Psoas muscle (tissue), 7 donors: ENCODE measurements at regions not wholly inside any gene's neighbourhood (a gene's known extent, or its start where the extent isn't known, plus 50 kb on each side); places are given as distances from the start of the nearest gene placed in this dataset.

Experiments
- ATAC-seq, 4 donors: fragments of 200-7000 bp; cut with Tn5 transposase; one replicate each; pipeline ENCODE4 v1.9.1; 2020; ENCODE audit warnings: moderate library complexity in 3 of 4, mild to moderate bottlenecking in 2 of 4
- DNase-seq, 2 donors: peaks; one replicate each; pipeline ENCODE4 v3.0.0-alpha.2; 2020
- H3K27ac ChIP-seq: fragments of 200-600 bp; one replicate; pipeline ENCODE4 v1.8.0; 2022
- H3K27me3 ChIP-seq, 3 donors: fragments of 200-600 bp in 1 of 3; one replicate each; pipeline versions ENCODE4 v1.6.1 to v1.8.0; 2013 to 2022; ENCODE audit warnings: low read length in 2 of 3, mild to moderate bottlenecking in 2 of 3, moderate library complexity in 1 of 3; ENCODE audit not compliant: insufficient read depth in 3 of 3
- H3K36me3 ChIP-seq, 2 donors: fragments of 200-600 bp in 1 of 2; one replicate each; pipeline versions ENCODE4 v1.6.1 to v1.8.0; 2013 to 2022; ENCODE audit warnings: low read depth in 1 of 2, mild to moderate bottlenecking in 1 of 2, moderate library complexity in 1 of 2; ENCODE audit not compliant: insufficient read depth in 1 of 2
- H3K4me1 ChIP-seq: fragments of 200-600 bp; one replicate; pipeline ENCODE4 v1.8.0; 2022
- H3K4me3 ChIP-seq: fragments of 200-600 bp; one replicate; pipeline ENCODE4 v1.8.0; 2022; ENCODE audit warnings: mild to moderate bottlenecking
- H3K9me3 ChIP-seq: fragments of 200-600 bp; one replicate; pipeline ENCODE4 v1.8.0; 2022
- WGBS, 3 donors: extraction: QIAGEN DNeasy Blood & Tissue Kit; methylation state at CpG; one replicate each; pipeline versions ENCODE4 v1.1.6 to v1.1.7; 2013; 5-methylcytosine and 5-hydroxymethylcytosine counted together
- intact Hi-C, 2 donors: fragments of 100-400 bp; cut with DNase I; formaldehyde crosslinking; loops; one replicate each; pipeline versions ENCODE4 v1.11.0 to v1.14.2; 2022
- TF ChIP-seq, protein P1 (sequence below): fragments of 200-600 bp; IDR thresholded peaks from one replicate; pipeline ENCODE4 v1.8.0; 2022; ENCODE audit warnings: antibody characterized with exemption
- donor health status: healthy with polysubstance abuse.
- donor health status: DM: no; HTN: no; CAD: no; lungs with moderate emphysema.
- donor health status: Bipolar disorder and iron deficiency.
- donor health status: healthy.
- donor health status: DM: yes; HTN: yes; CAD: no.
- donor health status: DM: no; HTN: no; CAD: no.
- donor health status: DM: yes; HTN: yes; CAD: no.

DNA sequence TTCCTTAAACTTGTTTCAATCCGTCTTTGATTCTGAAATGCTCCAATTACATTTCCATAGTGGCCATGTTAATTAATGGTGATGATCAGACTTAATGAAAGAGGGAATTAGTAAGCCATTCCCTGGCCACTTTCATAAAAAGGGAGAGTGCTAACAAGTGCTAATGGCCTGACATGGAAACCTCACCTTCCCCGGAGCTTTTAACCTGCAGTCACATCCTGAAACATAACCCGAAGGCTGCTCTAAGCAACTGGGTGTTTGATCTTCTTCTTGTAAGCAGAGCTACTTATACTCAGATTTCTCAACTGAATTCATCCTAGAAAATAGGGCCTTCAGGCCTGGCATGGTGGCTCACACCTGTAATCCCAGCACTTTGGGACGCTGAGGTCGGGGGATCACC is 67.1 kb upstream of the ZMYND8 start:
- DNase-seq, result no peak
- Histone ChIP-seq H3K27ac (no peak overlapping the region), H3K27me3 (no peaks in the 10 kb centered on the region), H3K4me3 (no peak overlapping the region), H3K36me3 (no peaks in the 10 kb centered on the region), H3K9me3 (peaks cover 10% of the 10 kb centered on the region), H3K4me1 (no peaks in the 10 kb centered on the region)
- 50 to 78% (median 59%) methylated on average over 5 of the region's 5 CpGs for WGBS, 3 donors
- intact Hi-C loops, result loop anchor here in 1 of 2 donors (5.0 kb wide), 1 partner anchor 39 kb away; no protein-coding TSS in a partner anchor
- TF ChIP-seq, protein P1, sequence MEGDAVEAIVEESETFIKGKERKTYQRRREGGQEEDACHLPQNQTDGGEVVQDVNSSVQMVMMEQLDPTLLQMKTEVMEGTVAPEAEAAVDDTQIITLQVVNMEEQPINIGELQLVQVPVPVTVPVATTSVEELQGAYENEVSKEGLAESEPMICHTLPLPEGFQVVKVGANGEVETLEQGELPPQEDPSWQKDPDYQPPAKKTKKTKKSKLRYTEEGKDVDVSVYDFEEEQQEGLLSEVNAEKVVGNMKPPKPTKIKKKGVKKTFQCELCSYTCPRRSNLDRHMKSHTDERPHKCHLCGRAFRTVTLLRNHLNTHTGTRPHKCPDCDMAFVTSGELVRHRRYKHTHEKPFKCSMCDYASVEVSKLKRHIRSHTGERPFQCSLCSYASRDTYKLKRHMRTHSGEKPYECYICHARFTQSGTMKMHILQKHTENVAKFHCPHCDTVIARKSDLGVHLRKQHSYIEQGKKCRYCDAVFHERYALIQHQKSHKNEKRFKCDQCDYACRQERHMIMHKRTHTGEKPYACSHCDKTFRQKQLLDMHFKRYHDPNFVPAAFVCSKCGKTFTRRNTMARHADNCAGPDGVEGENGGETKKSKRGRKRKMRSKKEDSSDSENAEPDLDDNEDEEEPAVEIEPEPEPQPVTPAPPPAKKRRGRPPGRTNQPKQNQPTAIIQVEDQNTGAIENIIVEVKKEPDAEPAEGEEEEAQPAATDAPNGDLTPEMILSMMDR, result no peak
- no peak for ATAC-seq

DNA sequence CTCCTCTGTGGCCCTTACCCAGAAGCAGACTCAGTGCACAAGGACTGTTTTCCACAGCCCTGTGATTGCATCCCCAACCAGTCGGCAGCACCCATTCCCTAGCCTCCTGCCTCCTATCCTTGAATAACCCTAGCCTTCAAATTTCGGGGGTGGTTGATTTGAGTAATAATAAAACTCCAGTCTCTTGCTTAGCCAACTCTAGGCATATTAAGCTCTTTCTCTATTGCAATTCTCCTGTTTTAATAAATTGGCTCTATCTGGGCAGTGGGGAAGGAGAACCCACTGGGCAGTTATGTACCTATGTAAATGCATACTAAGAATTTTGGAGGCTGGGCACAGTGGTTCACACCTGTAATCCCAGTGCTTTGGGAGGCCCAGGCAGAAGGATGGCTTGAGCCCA is 70.6 kb upstream of the ZMYND8 start:
- Histone ChIP-seq H3K27me3 (no peaks in the 10 kb centered on the region), H3K4me1 (no peaks in the 10 kb centered on the region), H3K4me3 (no peak overlapping the region), H3K9me3 (peaks cover 10% of the 10 kb centered on the region), H3K27ac (no peak overlapping the region), H3K36me3 (no peaks in the 10 kb centered on the region)
- WGBS, 3 donors, result 96 to 98% (median 96%) methylated on average over 2 of the region's 2 CpGs
- DNase-seq (no peak), ATAC-seq (no peak)
- intact Hi-C loops, result no loop called here
- TF ChIP-seq, protein P1, result no peak

DNA sequence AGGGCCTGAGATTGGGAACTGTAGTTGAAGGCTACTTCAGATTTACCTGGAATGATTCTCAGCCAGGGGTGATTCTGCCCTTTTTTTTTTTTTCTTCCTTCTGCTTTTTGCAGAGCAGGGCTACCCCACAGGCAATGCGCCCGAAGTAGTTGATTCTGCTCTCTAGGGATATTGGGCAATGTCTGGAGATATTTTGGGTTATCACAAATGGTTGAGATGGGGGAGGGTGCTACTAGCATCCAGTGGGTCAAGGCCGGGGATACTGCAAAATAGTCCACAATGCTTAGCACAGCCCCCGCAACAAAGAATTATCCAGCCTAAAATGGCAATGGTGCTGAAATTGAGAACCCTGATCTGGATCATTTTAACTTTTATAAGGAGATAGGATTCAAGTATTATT is 71.2 kb upstream of the ZMYND8 start:
- intact Hi-C loops, result no loop called here
- TF ChIP-seq, protein P1, result no peak
- no peak overlapping the region for H3K27ac ChIP-seq

DNA sequence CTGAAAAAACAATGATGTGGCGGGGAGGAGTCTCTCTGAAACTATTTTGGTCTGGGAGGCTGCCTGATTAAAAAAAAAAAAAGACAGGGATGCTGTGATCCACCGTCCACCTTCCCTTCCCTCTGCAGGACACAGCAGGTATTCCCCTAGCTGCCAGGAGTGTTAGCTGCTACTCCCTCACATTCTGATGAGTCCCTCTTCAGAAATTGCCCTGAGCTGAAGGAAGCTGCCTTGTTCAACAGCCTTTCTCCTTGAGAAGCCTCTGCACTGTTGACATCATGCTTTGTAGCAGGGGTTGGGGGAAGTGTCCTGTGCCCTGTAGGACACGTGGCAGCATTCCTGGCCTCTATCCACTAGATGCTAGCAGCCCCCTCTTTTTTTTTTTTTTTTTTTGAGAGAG is 71.7 kb upstream of the ZMYND8 start:
- peaks cover 10% of the 10 kb centered on the region for H3K9me3 ChIP-seq
- TF ChIP-seq, protein P1, result no peak
- no peak overlapping the region for H3K27ac ChIP-seq
- intact Hi-C loops, result no loop called here
- no peaks in the 10 kb centered on the region for H3K36me3 ChIP-seq
- ATAC-seq (no peak), DNase-seq (no peak)
- no peak overlapping the region for H3K4me3 ChIP-seq
- no peaks in the 10 kb centered on the region for H3K27me3 ChIP-seq
- no peaks in the 10 kb centered on the region for H3K4me1 ChIP-seq
- WGBS, 3 donors, result 61 to 79% (median 76%) methylated on average over 3 of the region's 3 CpGs

More for the DNA sequence above, 71.2 kb upstream of the ZMYND8 start:
- 92 to 97% (median 95%) methylated on average over 4 of the region's 4 CpGs for WGBS, 3 donors
- H3K36me3 ChIP-seq, result no peaks in the 10 kb centered on the region
- H3K4me3 ChIP-seq, result no peak overlapping the region
- H3K4me1 ChIP-seq, result no peaks in the 10 kb centered on the region
- H3K27me3 ChIP-seq, result no peaks in the 10 kb centered on the region
- DNase-seq (no peak), ATAC-seq (no peak)
- H3K9me3 ChIP-seq, result peaks cover 10% of the 10 kb centered on the region

DNA sequence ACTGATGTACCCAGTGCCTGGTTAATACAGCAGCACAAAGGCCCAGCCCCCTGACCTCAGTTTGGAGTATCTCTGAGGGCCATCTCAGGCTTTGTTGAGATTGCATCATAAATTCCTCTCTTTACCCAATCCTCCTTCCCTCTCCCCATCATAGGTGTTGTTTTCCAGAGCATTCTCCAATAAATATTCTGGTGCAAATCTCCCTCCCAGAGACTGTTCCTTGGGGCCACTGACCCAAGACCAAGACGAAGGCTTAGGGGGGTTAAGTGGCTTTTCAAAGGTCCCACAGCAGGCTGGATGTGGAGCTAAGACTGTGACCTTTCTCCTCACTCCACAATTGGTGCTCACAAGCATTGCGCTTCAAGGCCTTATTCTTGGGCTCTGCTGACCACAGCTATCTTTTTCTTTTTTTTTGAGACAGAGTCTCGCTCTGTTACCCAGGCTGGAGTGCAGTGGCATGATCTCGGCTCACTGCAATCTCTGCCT is 72.4 kb upstream of the ZMYND8 start:
- Histone ChIP-seq H3K27me3 (no peaks in the 10 kb centered on the region), H3K4me1 (no peaks in the 10 kb centered on the region), H3K4me3 (no peak overlapping the region), H3K27ac (no peak overlapping the region), H3K9me3 (peaks cover 10% of the 10 kb centered on the region), H3K36me3 (no peaks in the 10 kb centered on the region)
- 86 to 93% (median 90%) methylated on average over 4 of the region's 4 CpGs for WGBS, 3 donors
- no peak for DNase-seq
- intact Hi-C loops, result no loop called here
- TF ChIP-seq, protein P1, result no peak
- no peak for ATAC-seq
